Suprapubic skin (tissue), 4 donors: ENCODE measurements at regions not wholly inside any gene's neighbourhood (a gene's known extent, or its start where the extent isn't known, plus 50 kb on each side); places are given as distances from the start of the nearest gene placed in this dataset.

ENCODE experiments used
- EP300 ChIP-seq: sonication (generic); formaldehyde crosslinking; IDR thresholded peaks from one replicate; pipeline ENCODE4 v1.6.1; 2017; ENCODE audit warnings: antibody characterized with exemption
- POLR2A ChIP-seq, 2 donors: fragments of 450-650 bp; IDR thresholded peaks; one replicate each; pipeline ENCODE4 v1.6.1; 2017; ENCODE audit warnings: antibody characterized with exemption in 2 of 2, mild to moderate bottlenecking in 2 of 2, moderate library complexity in 2 of 2
- POLR2AphosphoS5 ChIP-seq, 3 donors: sonication (generic); formaldehyde crosslinking; IDR thresholded peaks; one replicate each; pipeline ENCODE4 v1.6.1; 2017; ENCODE audit warnings: antibody characterized with exemption in 3 of 3
- TF ChIP-seq, protein P1 (sequence below), 2 donors: fragments of 200-600 bp in 1 of 2; fragments of 450-650 bp in 1 of 2; sonication (generic) in 1 of 2; IDR thresholded peaks; one replicate each; pipeline ENCODE4 v1.5.1; 2016 to 2019; ENCODE audit warnings: antibody characterized with exemption in 2 of 2, mild to moderate bottlenecking in 1 of 2, moderate library complexity in 1 of 2

GRCh38 chr10:83572036-83572435 is 567.3 kb upstream of the GHITM start:
- TF ChIP-seq, protein P1, sequence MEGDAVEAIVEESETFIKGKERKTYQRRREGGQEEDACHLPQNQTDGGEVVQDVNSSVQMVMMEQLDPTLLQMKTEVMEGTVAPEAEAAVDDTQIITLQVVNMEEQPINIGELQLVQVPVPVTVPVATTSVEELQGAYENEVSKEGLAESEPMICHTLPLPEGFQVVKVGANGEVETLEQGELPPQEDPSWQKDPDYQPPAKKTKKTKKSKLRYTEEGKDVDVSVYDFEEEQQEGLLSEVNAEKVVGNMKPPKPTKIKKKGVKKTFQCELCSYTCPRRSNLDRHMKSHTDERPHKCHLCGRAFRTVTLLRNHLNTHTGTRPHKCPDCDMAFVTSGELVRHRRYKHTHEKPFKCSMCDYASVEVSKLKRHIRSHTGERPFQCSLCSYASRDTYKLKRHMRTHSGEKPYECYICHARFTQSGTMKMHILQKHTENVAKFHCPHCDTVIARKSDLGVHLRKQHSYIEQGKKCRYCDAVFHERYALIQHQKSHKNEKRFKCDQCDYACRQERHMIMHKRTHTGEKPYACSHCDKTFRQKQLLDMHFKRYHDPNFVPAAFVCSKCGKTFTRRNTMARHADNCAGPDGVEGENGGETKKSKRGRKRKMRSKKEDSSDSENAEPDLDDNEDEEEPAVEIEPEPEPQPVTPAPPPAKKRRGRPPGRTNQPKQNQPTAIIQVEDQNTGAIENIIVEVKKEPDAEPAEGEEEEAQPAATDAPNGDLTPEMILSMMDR (IDR thresholded peaks at IDR 0.05): no peak
- no peak for TF ChIP-seq POLR2AphosphoS5 (IDR thresholded peaks at IDR 0.05)
- no peak for TF ChIP-seq EP300
- no peak for TF ChIP-seq POLR2A (IDR thresholded peaks at IDR 0.05)
